SU-DHL-6 (cell line): ENCODE measurements at regions not wholly inside any gene's neighbourhood (a gene's known extent, or its start where the extent isn't known, plus 50 kb on each side); places are given as distances from the start of the nearest gene placed in this dataset.

Source experiments
- CTCF ChIP-seq: fragments of 200-600 bp; sonication (generic); IDR thresholded peaks from one replicate; pipeline ENCODE4 v1.5.1; 2017; ENCODE audit warnings: antibody characterized with exemption, mild to moderate bottlenecking, low read length, moderate library complexity; ENCODE audit not compliant: insufficient read depth, poor library complexity, severe bottlenecking
- EZH2phosphoT487 ChIP-seq: fragments of 200-600 bp; sonication (generic), shearing (Covaris generic); conservative IDR thresholded peaks from 2 replicates; pipeline ENCODE4 v1.6.1; 2018; ENCODE audit warnings: mild to moderate bottlenecking, antibody characterized with exemption, low read length, moderate library complexity, mixed read lengths

- no peak for TF ChIP-seq CTCF
- no peak for TF ChIP-seq EZH2phosphoT487
Measured at GRCh38 chr13:80680786-80681366, 339.9 kb upstream of the SPRY2 start.
